Tibial artery (tissue), 4 donors: ENCODE measurements at regions not wholly inside any gene's neighbourhood (a gene's known extent, or its start where the extent isn't known, plus 50 kb on each side); places are given as distances from the start of the nearest gene placed in this dataset.

Experiments used
- DNase-seq, 2 donors: peaks; one replicate each; pipeline ENCODE4 v3.0.0-alpha.2; 2019
- H3K27ac ChIP-seq, 2 donors: fragments of 200-600 bp; sonication (generic) in 1 of 2; 1 replicate in 1 of 2; 2 replicates in 1 of 2; pipeline ENCODE4 v1.5.1; 2018 to 2019; ENCODE audit warnings: mild to moderate bottlenecking in 1 of 2
- H3K27me3 ChIP-seq, 2 donors: fragments of 200-600 bp; sonication (generic) in 1 of 2; one replicate each; pipeline versions ENCODE4 v1.5.1 to v1.6.0; 2016 to 2019
- H3K36me3 ChIP-seq, 3 donors: fragments of 200-600 bp; sonication (generic) in 2 of 3; one replicate each; pipeline ENCODE4 v1.5.1; 2016 to 2019; ENCODE audit warnings: mild to moderate bottlenecking in 2 of 3
- H3K4me1 ChIP-seq, 4 donors: fragments of 200-600 bp; sonication (generic) in 2 of 4; 1 replicate in 3 of 4; 2 replicates in 1 of 4; pipeline ENCODE4 v1.5.1; 2016 to 2019
- H3K4me3 ChIP-seq, 2 donors: fragments of 200-600 bp; sonication (generic) in 1 of 2; 1 replicate in 1 of 2; 2 replicates in 1 of 2; pipeline ENCODE4 v1.5.1; 2018 to 2019; ENCODE audit warnings: mild to moderate bottlenecking in 2 of 2
- H3K9me3 ChIP-seq, 3 donors: fragments of 200-600 bp; sonication (generic) in 1 of 3; one replicate each; pipeline ENCODE4 v1.5.1; 2016 to 2019
- intact Hi-C: fragments of 100-400 bp; cut with DNase I; formaldehyde crosslinking; loops from one replicate; pipeline ENCODE4 v1.15.0; 2023; ENCODE audit warnings: low total_unique reads
- TF ChIP-seq, protein P1 (sequence below), 2 experiments: fragments of 200-600 bp in 1 of 2; fragments of 450-650 bp in 1 of 2; IDR thresholded peaks; one replicate each; pipeline ENCODE4 v1.5.1; 2017 to 2019; ENCODE audit warnings: antibody characterized with exemption in 2 of 2, mild to moderate bottlenecking in 1 of 2, moderate library complexity in 1 of 2

DNA sequence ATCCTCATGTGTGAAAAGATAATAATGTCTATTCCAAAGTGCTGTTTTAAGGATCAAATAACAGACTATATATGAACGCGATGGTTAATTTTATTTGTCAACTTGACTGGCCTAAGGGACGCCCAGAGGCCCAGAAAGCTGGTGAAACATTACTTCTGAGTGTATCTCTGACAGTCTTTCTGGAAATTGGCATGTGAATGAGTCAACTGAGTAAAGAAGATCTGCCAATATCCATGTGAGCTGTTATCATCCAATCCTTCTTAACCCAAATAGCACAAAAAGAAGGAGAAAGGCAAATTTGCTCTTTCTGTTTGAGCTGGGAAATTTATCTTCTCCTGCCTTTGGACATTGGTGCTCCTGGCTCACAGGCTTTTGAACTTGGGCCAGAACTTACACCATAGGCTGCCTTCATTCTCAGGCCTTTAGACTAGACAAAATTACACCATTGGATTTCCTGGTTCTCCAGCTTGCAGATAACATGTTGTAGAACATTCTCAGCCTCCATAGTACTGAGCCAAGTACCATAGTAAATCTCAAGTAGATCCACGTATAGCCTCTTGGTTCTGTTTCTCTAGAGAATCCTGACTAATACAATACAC, 114.7 kb upstream of the DOCK10 start:
- Histone ChIP-seq H3K9me3 (no peaks in the 10 kb centered on the region), H3K27ac (no peak overlapping the region), H3K4me1 (no peaks in the 10 kb centered on the region), H3K27me3 (no peaks in the 10 kb centered on the region), H3K4me3 (no peak overlapping the region), H3K36me3 (no peaks in the 10 kb centered on the region)
- TF ChIP-seq, protein P1, sequence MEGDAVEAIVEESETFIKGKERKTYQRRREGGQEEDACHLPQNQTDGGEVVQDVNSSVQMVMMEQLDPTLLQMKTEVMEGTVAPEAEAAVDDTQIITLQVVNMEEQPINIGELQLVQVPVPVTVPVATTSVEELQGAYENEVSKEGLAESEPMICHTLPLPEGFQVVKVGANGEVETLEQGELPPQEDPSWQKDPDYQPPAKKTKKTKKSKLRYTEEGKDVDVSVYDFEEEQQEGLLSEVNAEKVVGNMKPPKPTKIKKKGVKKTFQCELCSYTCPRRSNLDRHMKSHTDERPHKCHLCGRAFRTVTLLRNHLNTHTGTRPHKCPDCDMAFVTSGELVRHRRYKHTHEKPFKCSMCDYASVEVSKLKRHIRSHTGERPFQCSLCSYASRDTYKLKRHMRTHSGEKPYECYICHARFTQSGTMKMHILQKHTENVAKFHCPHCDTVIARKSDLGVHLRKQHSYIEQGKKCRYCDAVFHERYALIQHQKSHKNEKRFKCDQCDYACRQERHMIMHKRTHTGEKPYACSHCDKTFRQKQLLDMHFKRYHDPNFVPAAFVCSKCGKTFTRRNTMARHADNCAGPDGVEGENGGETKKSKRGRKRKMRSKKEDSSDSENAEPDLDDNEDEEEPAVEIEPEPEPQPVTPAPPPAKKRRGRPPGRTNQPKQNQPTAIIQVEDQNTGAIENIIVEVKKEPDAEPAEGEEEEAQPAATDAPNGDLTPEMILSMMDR (IDR thresholded peaks at IDR 0.05) = no peak
- intact Hi-C loops = no loop called here
- DNase-seq = no peak

DNA sequence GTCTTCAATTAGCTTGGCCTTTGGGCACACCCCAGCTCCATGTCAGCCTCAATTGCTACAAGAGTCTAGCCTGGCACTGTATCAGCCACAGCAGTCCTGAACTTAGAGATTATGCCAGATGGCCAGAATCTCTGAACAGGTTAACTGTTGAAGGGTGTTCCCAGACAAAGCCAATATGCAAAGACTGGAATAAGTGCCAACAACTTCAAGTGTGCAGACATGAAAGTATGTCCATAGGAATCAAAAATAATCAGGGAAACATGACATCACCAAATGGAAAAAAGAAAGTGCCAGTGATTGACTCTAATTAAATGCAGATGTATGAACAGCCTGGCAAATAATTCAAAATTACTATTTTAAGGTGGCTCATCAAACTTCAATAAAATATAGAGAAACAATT, 98.5 kb upstream of the DOCK10 start:
- Histone ChIP-seq H3K27ac (no peak overlapping the region), H3K27me3 (no peaks in the 10 kb centered on the region), H3K4me1 (no peaks in the 10 kb centered on the region), H3K4me3 (no peak overlapping the region), H3K36me3 (no peaks in the 10 kb centered on the region), H3K9me3 (peaks cover 0 to 4% (median 0%) of the 10 kb centered on the region in 3 donors)
- TF ChIP-seq, protein P1 (IDR thresholded peaks at IDR 0.05) = no peak
- intact Hi-C loops = no loop called here
- no peak for DNase-seq

DNA sequence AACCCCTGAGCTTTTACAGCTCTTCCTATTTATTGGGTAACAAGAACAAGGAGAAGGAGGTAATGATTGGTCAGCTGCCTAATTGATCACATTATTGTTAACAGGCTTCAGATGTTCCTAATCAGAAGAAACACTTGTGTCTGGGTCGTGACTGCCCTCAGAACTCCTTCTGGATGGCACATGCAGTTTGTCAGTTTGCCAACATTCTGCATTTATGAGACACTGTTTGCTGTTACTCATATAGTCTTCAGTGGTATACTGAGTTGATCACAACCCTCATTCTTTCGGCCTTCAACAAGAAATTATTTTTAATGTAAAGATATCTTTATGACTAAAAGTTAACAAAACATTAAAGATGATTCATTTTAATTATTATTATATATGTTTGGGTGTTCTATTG, 95.7 kb upstream of the DOCK10 start:
- DNase-seq = no peak
- Histone ChIP-seq H3K4me1 (no peaks in the 10 kb centered on the region), H3K36me3 (no peaks in the 10 kb centered on the region), H3K27ac (no peak overlapping the region), H3K27me3 (no peaks in the 10 kb centered on the region), H3K9me3 (peaks cover 0 to 4% (median 0%) of the 10 kb centered on the region in 3 donors), H3K4me3 (no peak overlapping the region)
- TF ChIP-seq, protein P1 (IDR thresholded peaks at IDR 0.05) = no peak
- intact Hi-C loops = no loop called here

DNA sequence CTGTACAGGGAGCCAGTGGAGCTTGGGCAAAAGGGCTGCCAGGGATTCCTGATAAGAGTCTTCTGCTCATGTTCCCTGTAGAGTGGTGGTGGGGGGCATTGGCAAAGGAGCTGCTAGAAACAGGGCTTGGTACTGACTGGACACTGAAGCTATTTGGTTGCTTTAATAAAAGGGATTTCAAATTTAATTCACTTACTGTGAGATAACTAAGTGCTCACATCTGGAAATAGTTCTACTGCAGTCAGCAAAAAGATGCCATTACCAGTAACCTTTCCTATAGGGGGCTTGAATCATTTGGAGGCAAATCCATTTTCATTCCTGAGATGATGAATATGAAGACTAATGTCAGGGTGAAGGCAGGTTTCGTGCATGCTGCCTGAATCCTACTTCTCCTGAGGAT, 94.3 kb upstream of the DOCK10 start:
- TF ChIP-seq, protein P1 (IDR thresholded peaks at IDR 0.05) = no peak
- intact Hi-C loops = no loop called here
- peaks cover 0 to 4% (median 0%) of the 10 kb centered on the region in 3 donors for H3K9me3 ChIP-seq

DNA sequence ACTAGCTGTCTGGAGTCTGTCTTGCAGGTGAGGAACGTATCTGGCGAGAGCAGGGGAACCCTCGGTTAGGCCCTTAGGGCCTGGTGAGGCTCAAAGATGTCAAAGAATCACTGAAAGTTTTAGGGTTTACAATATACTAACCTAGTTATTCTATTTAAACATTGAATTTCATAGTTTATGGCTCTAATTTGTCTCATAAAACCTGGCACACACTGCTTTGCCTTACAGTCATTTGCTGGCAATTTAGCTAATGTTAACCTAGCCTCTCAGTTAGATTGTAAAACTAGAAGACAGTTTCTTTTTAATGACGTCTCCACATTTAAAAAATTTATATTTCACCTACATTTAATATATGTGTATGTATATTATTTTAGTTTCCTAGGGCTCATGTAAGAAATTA, 89.6 kb upstream of the DOCK10 start:
- TF ChIP-seq, protein P1 (IDR thresholded peaks at IDR 0.05) = no peak
- intact Hi-C loops = no loop called here
- H3K27me3 ChIP-seq = no peaks in the 10 kb centered on the region
- no peak overlapping the region for H3K27ac ChIP-seq
- no peak overlapping the region for H3K4me3 ChIP-seq
- H3K36me3 ChIP-seq = no peaks in the 10 kb centered on the region
- no peaks in the 10 kb centered on the region for H3K4me1 ChIP-seq
- H3K9me3 ChIP-seq = no peaks in the 10 kb centered on the region
- no peak for DNase-seq

More for the DNA sequence above, 94.3 kb upstream of the DOCK10 start:
- no peak for DNase-seq
- no peaks in the 10 kb centered on the region for H3K36me3 ChIP-seq
- no peaks in the 10 kb centered on the region for H3K27me3 ChIP-seq
- no peak overlapping the region for H3K4me3 ChIP-seq
- H3K4me1 ChIP-seq = no peaks in the 10 kb centered on the region
- H3K27ac ChIP-seq = no peak overlapping the region

DNA sequence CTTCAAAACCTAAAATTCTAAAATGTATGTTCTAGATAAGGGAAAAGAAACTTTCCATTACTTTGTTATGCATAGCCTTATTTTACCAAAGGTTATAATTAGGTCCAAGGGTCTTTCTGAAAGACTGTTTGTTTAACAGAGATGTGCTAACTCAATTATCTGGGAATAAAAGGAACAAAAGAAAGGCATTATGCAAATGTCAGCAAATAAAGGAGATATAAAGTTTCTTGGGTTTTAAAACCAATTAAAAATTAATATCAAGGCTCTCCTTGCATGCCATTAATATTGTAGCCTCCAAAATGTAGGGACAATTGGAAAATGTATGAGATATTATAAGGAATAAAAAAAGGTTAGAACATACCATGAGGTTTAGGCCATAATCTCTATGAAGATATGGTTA, 87.8 kb upstream of the DOCK10 start:
- intact Hi-C loops = no loop called here
- H3K36me3 ChIP-seq = no peaks in the 10 kb centered on the region
- no peaks in the 10 kb centered on the region for H3K4me1 ChIP-seq
- H3K27ac ChIP-seq = no peak overlapping the region
- H3K4me3 ChIP-seq = no peak overlapping the region
- no peaks in the 10 kb centered on the region for H3K27me3 ChIP-seq
- no peak for DNase-seq
- TF ChIP-seq, protein P1 (IDR thresholded peaks at IDR 0.05) = no peak
- H3K9me3 ChIP-seq = no peaks in the 10 kb centered on the region
